ENCODE measurements at regions not wholly inside any gene's neighbourhood (a gene's known extent, or its start where the extent isn't known, plus 50 kb on each side); places are given as distances from the start of the nearest gene placed in this dataset.

DNA sequence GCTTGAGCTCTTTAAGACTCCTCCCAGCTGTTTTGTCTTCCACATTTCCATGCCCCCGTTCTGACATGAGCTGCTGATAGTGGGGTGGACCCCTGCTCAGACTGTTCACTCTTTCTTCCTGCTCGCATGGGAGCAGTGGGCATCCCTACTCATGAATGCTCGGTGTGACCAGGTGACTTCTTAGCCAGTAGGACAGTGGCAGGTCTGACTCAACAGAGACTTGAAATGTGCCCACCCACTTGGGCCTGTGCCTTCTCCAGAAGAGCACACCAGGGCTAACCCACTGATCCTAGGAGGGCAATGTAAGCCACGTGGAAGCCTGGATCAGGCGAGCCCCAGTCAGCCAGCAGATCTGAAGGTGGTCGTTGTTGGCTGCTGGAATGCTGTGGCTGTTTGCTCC is 582.0 kb downstream of the QKI start:
- no peaks in the 10 kb centered on the region for H3K4me1 ChIP-seq (ENCODE audit: insufficient read depth, low read length)
- no peak for TF ChIP-seq SP140L (CRISPR knock-in tag; IDR thresholded peaks at IDR 0.05; ENCODE audit: borderline replicate concordance)
- no peak for TF ChIP-seq ZNF350 (CRISPR knock-in tag; IDR thresholded peaks at IDR 0.05; ENCODE audit: borderline replicate concordance, low read depth)
- TF ChIP-seq KDM6A (CRISPR knock-in tag; IDR thresholded peaks at IDR 0.05; ENCODE audit: low read depth), result no peak
- no peak overlapping the region for H3K27ac ChIP-seq (ENCODE audit: extremely low read length, insufficient read depth, low read length)
- no peaks in the 10 kb centered on the region for H3K36me3 ChIP-seq (replicated peaks in 1 of 2; ENCODE audit: control insufficient read depth in 1 of 2, insufficient read depth in 2 of 2, low read length in 2 of 2)
- FAIRE-seq (no peak), DNase-seq (ENCODE audit: low spot score) (no peak), ATAC-seq (no peak)
- BruUV-seq (replicated peaks), result no TSS peak
- H3K79me2 ChIP-seq (ENCODE audit: insufficient read depth, low read length), result no peaks in the 10 kb centered on the region
- H4K20me1 ChIP-seq (ENCODE audit: insufficient read depth, low read length), result no peaks in the 10 kb centered on the region
- no peak overlapping the region for H3K4me2 ChIP-seq (ENCODE audit: low read depth, low read length)
- H3K4me3 ChIP-seq (replicated peaks in 1 of 3; ENCODE audit: insufficient read depth in 1 of 3, low read depth in 2 of 3, low read length in 3 of 3), result no peak overlapping the region
- no peak overlapping the region for H3K9ac ChIP-seq (ENCODE audit: insufficient read depth, low read depth, low read length)
- H3K9me3 ChIP-seq (ENCODE audit: low read length), result no peaks in the 10 kb centered on the region
- ChIA-PET CTCF (ENCODE audit: low intra/inter-chr PET ratio, low total read pairs) (no interaction called here), POLR2A (no interaction called here)
- no peak overlapping the region for H2AFZ ChIP-seq (ENCODE audit: low read length)
- WGBS (ENCODE audit: low lambda C conversion rate), result 10% methylated on average over 3 of the region's 6 CpGs
- intact Hi-C loops (cut with micrococcal nuclease; ENCODE audit: unreplicated experiment) (no loop called here), in situ Hi-C loops (cut with HindIII; ENCODE audit: extremely low pct_ligation_motif_present, low pct_unique_long_range_greater_than_20kb) (no loop called here)
- H3K27me3 ChIP-seq (ENCODE audit: control insufficient read depth in 1 of 2, insufficient read depth in 2 of 2, low read length in 2 of 2), result peaks cover 0 to 4% of the 10 kb centered on the region in 2 experiments; a peak in 1 of 5 replicates

- Histone ChIP-seq H3K4me2 (ENCODE audit: low read depth, low read length) (no peak overlapping the region), H3K9ac (ENCODE audit: insufficient read depth, low read depth, low read length) (no peak overlapping the region), H3K36me3 (replicated peaks in 1 of 2; ENCODE audit: control insufficient read depth in 1 of 2, insufficient read depth in 2 of 2, low read length in 2 of 2) (no peaks in the 10 kb centered on the region), H3K27ac (ENCODE audit: extremely low read length, insufficient read depth, low read length) (no peak overlapping the region), H2AFZ (ENCODE audit: low read length) (no peak overlapping the region), H3K27me3 (ENCODE audit: control insufficient read depth in 1 of 2, insufficient read depth in 2 of 2, low read length in 2 of 2) (no peaks in the 10 kb centered on the region; a peak in 1 of 5 replicates), H3K4me3 (replicated peaks in 1 of 3; ENCODE audit: insufficient read depth in 1 of 3, low read depth in 2 of 3, low read length in 3 of 3) (no peak overlapping the region), H3K79me2 (ENCODE audit: insufficient read depth, low read length) (no peaks in the 10 kb centered on the region), H4K20me1 (ENCODE audit: insufficient read depth, low read length) (no peaks in the 10 kb centered on the region), H3K9me3 (ENCODE audit: low read length) (no peaks in the 10 kb centered on the region), H3K4me1 (ENCODE audit: insufficient read depth, low read length) (no peaks in the 10 kb centered on the region)
- WGBS (ENCODE audit: low lambda C conversion rate), result 1% methylated on average over 5 of the region's 5 CpGs
- in situ Hi-C loops (cut with HindIII; ENCODE audit: extremely low pct_ligation_motif_present, low pct_unique_long_range_greater_than_20kb), result no loop called here
- POLR2A ChIA-PET, result no interaction called here
- BruUV-seq (replicated peaks), result no TSS peak
- no peak for DNase-seq (ENCODE audit: low spot score)
- no peak for FAIRE-seq
- ATAC-seq, result no peak
- CTCF ChIA-PET (ENCODE audit: low intra/inter-chr PET ratio, low total read pairs), result no interaction called here
- intact Hi-C loops (cut with micrococcal nuclease; ENCODE audit: unreplicated experiment), result no loop called here
- no peak for TF ChIP-seq MATR3 (CRISPR knock-in tag; IDR thresholded peaks at IDR 0.05)
- TF ChIP-seq RNF219 (CRISPR knock-in tag; IDR thresholded peaks at IDR 0.05), result no peak
- no peak for TF ChIP-seq SNAPC2 (CRISPR knock-in tag; IDR thresholded peaks at IDR 0.05)
- no peak for TF ChIP-seq MEF2D (CRISPR knock-in tag; IDR thresholded peaks at IDR 0.05)
- TF ChIP-seq NR2F2 (IDR thresholded peaks at IDR 0.05; ENCODE audit: borderline replicate concordance, low read depth), result no peak
- TF ChIP-seq ARNT2 (CRISPR knock-in tag; IDR thresholded peaks at IDR 0.05; ENCODE audit: low read depth), result no peak
- TF ChIP-seq, protein P1, sequence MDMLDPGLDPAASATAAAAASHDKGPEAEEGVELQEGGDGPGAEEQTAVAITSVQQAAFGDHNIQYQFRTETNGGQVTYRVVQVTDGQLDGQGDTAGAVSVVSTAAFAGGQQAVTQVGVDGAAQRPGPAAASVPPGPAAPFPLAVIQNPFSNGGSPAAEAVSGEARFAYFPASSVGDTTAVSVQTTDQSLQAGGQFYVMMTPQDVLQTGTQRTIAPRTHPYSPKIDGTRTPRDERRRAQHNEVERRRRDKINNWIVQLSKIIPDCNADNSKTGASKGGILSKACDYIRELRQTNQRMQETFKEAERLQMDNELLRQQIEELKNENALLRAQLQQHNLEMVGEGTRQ (IDR thresholded peaks at IDR 0.05; ENCODE audit: low read depth, low read length), result no peak
- TF ChIP-seq, protein P1 (CRISPR knock-in tag; IDR thresholded peaks at IDR 0.05; ENCODE audit: borderline replicate concordance), result no peak
- TF ChIP-seq TRIM24 (CRISPR knock-in tag; IDR thresholded peaks at IDR 0.05), result no peak
- TF ChIP-seq ELF1 (CRISPR knock-in tag; IDR thresholded peaks at IDR 0.05), result no peak
Observed at GRCh38 chr6:163994566-163994965, 580.0 kb downstream of the QKI start.

Data from HepG2 (cell line).